ENCODE measurements at regions not wholly inside any gene's neighbourhood (a gene's known extent, or its start where the extent isn't known, plus 50 kb on each side); places are given as distances from the start of the nearest gene placed in this dataset.

GRCh38 chr20:22430746-22431168, 153.6 kb downstream of the FOXA2 start:
- no peak overlapping the region for H3K9ac ChIP-seq (ENCODE audit: low read length)
- no peaks in the 10 kb centered on the region for H4K20me1 ChIP-seq (ENCODE audit: low read length)
- ChIA-PET POLR2A (ENCODE audit: unreplicated experiment) (no interaction called here), CTCF (no interaction called here)
- peaks cover 17% of the 10 kb centered on the region for H3K4me1 ChIP-seq (ENCODE audit: insufficient read depth, low read length)
- no peak overlapping the region for H3K4me3 ChIP-seq (ENCODE audit: low read length)
- H3K27ac ChIP-seq (ENCODE audit: low read length): no peak overlapping the region
- no peaks in the 10 kb centered on the region for H3K36me3 ChIP-seq (ENCODE audit: low read depth, low read length)
- DNase-seq (no peak), ATAC-seq (no peak)
- BruUV-seq (replicated peaks): no TSS peak
- intact Hi-C loops (cut with micrococcal nuclease): loop anchor here (2.0 kb wide), 1 partner anchor 40 kb away; no protein-coding TSS in a partner anchor
- H3K4me2 ChIP-seq (ENCODE audit: low read length): no peak overlapping the region
- H3K9me3 ChIP-seq (ENCODE audit: low read length): no peaks in the 10 kb centered on the region
- no peaks in the 10 kb centered on the region for H3K9me2 ChIP-seq (replicated peaks; ENCODE audit: low read length)
- no peaks in the 10 kb centered on the region for H3K27me3 ChIP-seq (ENCODE audit: low read length)
- TF ChIP-seq CTCF (conservative IDR thresholded peaks at IDR 0.05; ENCODE audit: low read depth, low read length) (no peak), EZH2phosphoT487 (IDR thresholded peaks at IDR 0.05; ENCODE audit: borderline replicate concordance, low read length) (no peak), EZH2 (IDR thresholded peaks at IDR 0.05; ENCODE audit: low read length, unreplicated experiment) (no peak)
- no peaks in the 10 kb centered on the region for H3F3A ChIP-seq (ENCODE audit: low read length, unreplicated experiment)
- no peak overlapping the region for H2AFZ ChIP-seq (ENCODE audit: low read length)
- H3K79me2 ChIP-seq (ENCODE audit: low read length): no peaks in the 10 kb centered on the region

GRCh38 chr20:22430154-22430745, 154.1 kb downstream of the FOXA2 start:
- Histone ChIP-seq H3K9ac (ENCODE audit: low read length) (no peak overlapping the region), H2AFZ (ENCODE audit: low read length) (0 out of 2 replicates have a peak overlapping the region, but pooled peaks have one; percentile 5), H3K27ac (ENCODE audit: low read length) (no peak overlapping the region), H3K4me3 (ENCODE audit: low read length) (peak overlapping the region; percentile 26; the same call in 1 of the 2 replicates), H3K4me1 (ENCODE audit: insufficient read depth, low read length) (peaks cover 17% of the 10 kb centered on the region), H3F3A (ENCODE audit: low read length, unreplicated experiment) (no peaks in the 10 kb centered on the region), H3K9me3 (ENCODE audit: low read length) (no peaks in the 10 kb centered on the region), H3K79me2 (ENCODE audit: low read length) (no peaks in the 10 kb centered on the region), H3K36me3 (ENCODE audit: low read depth, low read length) (no peaks in the 10 kb centered on the region), H3K27me3 (ENCODE audit: low read length) (no peaks in the 10 kb centered on the region), H3K4me2 (ENCODE audit: low read length) (peak overlapping the region; percentile 71), H4K20me1 (ENCODE audit: low read length) (no peaks in the 10 kb centered on the region), H3K9me2 (replicated peaks; ENCODE audit: low read length) (no peaks in the 10 kb centered on the region)
- peak; percentile 95 for ATAC-seq
- intact Hi-C loops (cut with micrococcal nuclease): loop anchor here (2.0 kb wide), 1 partner anchor 39 kb away; no protein-coding TSS in a partner anchor
- ChIA-PET CTCF (no interaction called here), POLR2A (ENCODE audit: unreplicated experiment) (interaction anchor here (0.9 kb wide), 1 partner anchor 40 kb away, joined by 5 read pairs; no protein-coding TSS in a partner anchor)
- DNase-seq: peak; percentile 89
- BruUV-seq (replicated peaks): no TSS peak
- TF ChIP-seq EZH2 (IDR thresholded peaks at IDR 0.05; ENCODE audit: low read length, unreplicated experiment) (no peak), CTCF (conservative IDR thresholded peaks at IDR 0.05; ENCODE audit: low read depth, low read length) (no peak), EZH2phosphoT487 (IDR thresholded peaks at IDR 0.05; ENCODE audit: borderline replicate concordance, low read length) (no peak)

Measured in PC-3 (cell line).